GM12878 (cell line): ENCODE measurements at regions not wholly inside any gene's neighbourhood (a gene's known extent, or its start where the extent isn't known, plus 50 kb on each side); places are given as distances from the start of the nearest gene placed in this dataset.
A peak's percentile ranks its signal among the peaks of the same experiment; 100 is the strongest.

Experiments
- ATAC-seq: fragments of 200-7000 bp; cut with Tn5 transposase; 3 replicates; pipeline ENCODE4 v1.9.1; 2020; ENCODE audit warnings: mild to moderate bottlenecking, moderate library complexity
- BruUV-seq: library from RNA; stranded (reverse); fragments of 400-500 nt; replicated peaks from 2 replicates; lab custom pipeline; 2021; lab: Mats Ljungman, UMichigan
- CTCF ChIA-PET: fragments of 300-600 bp; sonication (Branson Sonifier 250); formaldehyde crosslinking; extraction: SDS; loops from one replicate; lab custom pipeline; 2021; ENCODE audit warnings: inconsistent platforms; lab: Yijun Ruan, JAX
- POLR2A ChIA-PET: fragments of 350-600 bp; formaldehyde crosslinking; extraction: SDS; loops from one replicate; lab custom pipeline; 2021; ENCODE audit warnings: inconsistent platforms; lab: Charles Lee
- RAD21 ChIA-PET: fragments of 300-600 bp; sonication (Branson Sonifier 250); formaldehyde crosslinking; loops from one replicate; lab custom pipeline; 2023; ENCODE audit warnings: antibody characterized with exemption; ENCODE audit not compliant: unreplicated experiment; lab: Charles Lee
- SMC1A ChIA-PET: fragments of 300-600 bp; sonication (Branson Sonifier 250); formaldehyde crosslinking; loops from one replicate; lab custom pipeline; 2023; ENCODE audit not compliant: unreplicated experiment, uncharacterized antibody; lab: Charles Lee
- DNase-seq: peaks from one replicate; pipeline ENCODE4 v3.0.0-alpha.2; 2011; ENCODE audit warnings: low read depth, low spot score
- FAIRE-seq: peaks from 3 replicates; lab custom pipeline; 2011; peaks lifted over from hg19 to GRCh38; lab: Jason Lieb, UNC
- H2AFZ ChIP-seq: 2 replicates; pipeline ENCODE4 v1.6.0; 2011; ENCODE audit warnings: low read depth, low read length, control low read depth; ENCODE audit not compliant: control insufficient read depth
- H3K27ac ChIP-seq: 2 replicates; pipeline ENCODE4 v1.5.1; 2011; ENCODE audit warnings: control low read depth; ENCODE audit not compliant: control insufficient read depth, insufficient read depth
- H3K27me3 ChIP-seq, 2 experiments: replicated peaks in 1 of 2; 2 replicates each; pipeline versions ENCODE4 v1.6.0 to v1.6.1; 2011; ENCODE audit warnings: low read length in 1 of 2; ENCODE audit not compliant: control insufficient read depth in 2 of 2, insufficient read depth in 2 of 2
- H3K36me3 ChIP-seq, 2 experiments: 2 replicates each; pipeline ENCODE4 v1.5.1; 2011; ENCODE audit warnings: low read length in 1 of 2; ENCODE audit not compliant: control insufficient read depth in 2 of 2, insufficient read depth in 2 of 2
- H3K4me1 ChIP-seq: 2 replicates; pipeline ENCODE4 v1.6.1; 2011; ENCODE audit warnings: mild to moderate bottlenecking, low read length, moderate library complexity, mixed read lengths; ENCODE audit not compliant: control insufficient read depth, insufficient read depth
- H3K4me2 ChIP-seq: 2 replicates; pipeline ENCODE4 v1.6.0; 2011; ENCODE audit warnings: control low read depth; ENCODE audit not compliant: control insufficient read depth, insufficient read depth
- H3K4me3 ChIP-seq: fragments of 200-600 bp; sonication (generic); 2 replicates; pipeline ENCODE4 v1.5.1; 2016
- H3K79me2 ChIP-seq: 2 replicates; pipeline ENCODE4 v1.6.0; 2011; ENCODE audit warnings: low read length; ENCODE audit not compliant: control insufficient read depth, insufficient read depth
- H3K9ac ChIP-seq: 2 replicates; pipeline ENCODE4 v1.8.0; 2011; ENCODE audit warnings: low read length, control low read depth, mixed read lengths; ENCODE audit not compliant: control insufficient read depth, insufficient read depth
- H3K9me3 ChIP-seq: replicated peaks from 3 replicates; pipeline ENCODE4 v1.5.1; 2011; ENCODE audit warnings: mild to moderate bottlenecking, low read length; ENCODE audit not compliant: control insufficient read depth, insufficient read depth
- H4K20me1 ChIP-seq: 2 replicates; pipeline ENCODE4 v1.6.0; 2011; ENCODE audit not compliant: control insufficient read depth, insufficient read depth
- RAD51 ChIP-seq: fragments of 450-650 bp; IDR thresholded peaks from 2 replicates; pipeline ENCODE4 v1.6.1; 2016; ENCODE audit warnings: moderate library complexity, mild to moderate bottlenecking, inconsistent platforms
- SREBF2 ChIP-seq: IDR thresholded peaks from 2 replicates; pipeline ENCODE4 v1.6.1; 2012; ENCODE audit warnings: mild to moderate bottlenecking, low read length
- ZBTB4 ChIP-seq: fragments of 450-650 bp; formaldehyde crosslinking; IDR thresholded peaks from 2 replicates; pipeline ENCODE4 v1.4.0; 2022; ENCODE audit warnings: mild to moderate bottlenecking, moderate library complexity
- WGBS: methylation state at CpG from one replicate; pipeline ENCODE4 v1.1.6; 2016; ENCODE audit warnings: low lambda C conversion rate; ENCODE audit not compliant: insufficient replicate concordance, insufficient coverage; ENCODE audit errors: missing lambda C conversion rate; 5-methylcytosine and 5-hydroxymethylcytosine counted together
- in situ Hi-C: fragments of 300-500 bp; cut with MboI; formaldehyde crosslinking; loops from 9 replicates; pipeline ENCODE4 v1.14.3; 2018; ENCODE audit warnings: mixed read lengths
- intact Hi-C: fragments of 100-400 bp; cut with micrococcal nuclease; formaldehyde crosslinking; loops from one replicate; pipeline ENCODE4 v1.14.2; 2022; ENCODE audit not compliant: unreplicated experiment
- TF ChIP-seq, protein P1 (sequence below), 3 experiments: IDR thresholded peaks in 2 of 3; conservative IDR thresholded peaks in 1 of 3; 2 replicates each; pipeline ENCODE4 v1.5.1; 2011; ENCODE audit warnings: low read depth in 3 of 3, low read length in 3 of 3, mild to moderate bottlenecking in 3 of 3, control low read depth in 2 of 3, moderate library complexity in 2 of 3, inconsistent platforms in 1 of 3, mixed read lengths in 1 of 3; ENCODE audit not compliant: control insufficient read depth in 2 of 3, insufficient read depth in 1 of 3; ENCODE audit errors: extremely low read depth in 1 of 3
- TF ChIP-seq, protein P2 (sequence below): fragments of 450-650 bp; IDR thresholded peaks from 2 replicates; pipeline ENCODE4 v1.6.1; 2017; ENCODE audit warnings: mild to moderate bottlenecking, low read depth, inconsistent platforms; ENCODE audit not compliant: poor library complexity, severe bottlenecking

GRCh38 chr11:34566736-34567135 lies 53.1 kb upstream of the ELF5 start:
- H3K79me2 ChIP-seq = no peaks in the 10 kb centered on the region
- FAIRE-seq (no peak), DNase-seq (no peak), ATAC-seq (no peak)
- H3K4me2 ChIP-seq = no peak overlapping the region
- SMC1A ChIA-PET = interaction anchor here (1.2 kb wide), 1 partner anchor 323 kb away, joined by 5 read pairs; no protein-coding TSS in a partner anchor
- H3K4me1 ChIP-seq = no peaks in the 10 kb centered on the region
- POLR2A ChIA-PET = no interaction called here
- CTCF ChIA-PET = interaction anchor here (1.0 kb wide), 1 partner anchor 1473 kb away, joined by 4 read pairs; no protein-coding TSS in a partner anchor
- no peaks in the 10 kb centered on the region for H3K9me3 ChIP-seq
- H4K20me1 ChIP-seq = no peaks in the 10 kb centered on the region
- BruUV-seq = no TSS peak
- TF ChIP-seq SREBF2 (no peak), ZBTB4 (CRISPR knock-in tag) (no peak), RAD51 (peak; percentile 24; the same call in 1 of the 2 replicates)
- TF ChIP-seq, protein P1, sequence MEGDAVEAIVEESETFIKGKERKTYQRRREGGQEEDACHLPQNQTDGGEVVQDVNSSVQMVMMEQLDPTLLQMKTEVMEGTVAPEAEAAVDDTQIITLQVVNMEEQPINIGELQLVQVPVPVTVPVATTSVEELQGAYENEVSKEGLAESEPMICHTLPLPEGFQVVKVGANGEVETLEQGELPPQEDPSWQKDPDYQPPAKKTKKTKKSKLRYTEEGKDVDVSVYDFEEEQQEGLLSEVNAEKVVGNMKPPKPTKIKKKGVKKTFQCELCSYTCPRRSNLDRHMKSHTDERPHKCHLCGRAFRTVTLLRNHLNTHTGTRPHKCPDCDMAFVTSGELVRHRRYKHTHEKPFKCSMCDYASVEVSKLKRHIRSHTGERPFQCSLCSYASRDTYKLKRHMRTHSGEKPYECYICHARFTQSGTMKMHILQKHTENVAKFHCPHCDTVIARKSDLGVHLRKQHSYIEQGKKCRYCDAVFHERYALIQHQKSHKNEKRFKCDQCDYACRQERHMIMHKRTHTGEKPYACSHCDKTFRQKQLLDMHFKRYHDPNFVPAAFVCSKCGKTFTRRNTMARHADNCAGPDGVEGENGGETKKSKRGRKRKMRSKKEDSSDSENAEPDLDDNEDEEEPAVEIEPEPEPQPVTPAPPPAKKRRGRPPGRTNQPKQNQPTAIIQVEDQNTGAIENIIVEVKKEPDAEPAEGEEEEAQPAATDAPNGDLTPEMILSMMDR (IDR thresholded peaks at IDR 0.05 in 2 of 3, conservative IDR thresholded peaks at IDR 0.05 in 1 of 3; ENCODE audit: control insufficient read depth in 2 of 3, extremely low read depth in 1 of 3, insufficient read depth in 1 of 3, low read depth in 3 of 3, low read length in 3 of 3) = no peak
- TF ChIP-seq, protein P2, sequence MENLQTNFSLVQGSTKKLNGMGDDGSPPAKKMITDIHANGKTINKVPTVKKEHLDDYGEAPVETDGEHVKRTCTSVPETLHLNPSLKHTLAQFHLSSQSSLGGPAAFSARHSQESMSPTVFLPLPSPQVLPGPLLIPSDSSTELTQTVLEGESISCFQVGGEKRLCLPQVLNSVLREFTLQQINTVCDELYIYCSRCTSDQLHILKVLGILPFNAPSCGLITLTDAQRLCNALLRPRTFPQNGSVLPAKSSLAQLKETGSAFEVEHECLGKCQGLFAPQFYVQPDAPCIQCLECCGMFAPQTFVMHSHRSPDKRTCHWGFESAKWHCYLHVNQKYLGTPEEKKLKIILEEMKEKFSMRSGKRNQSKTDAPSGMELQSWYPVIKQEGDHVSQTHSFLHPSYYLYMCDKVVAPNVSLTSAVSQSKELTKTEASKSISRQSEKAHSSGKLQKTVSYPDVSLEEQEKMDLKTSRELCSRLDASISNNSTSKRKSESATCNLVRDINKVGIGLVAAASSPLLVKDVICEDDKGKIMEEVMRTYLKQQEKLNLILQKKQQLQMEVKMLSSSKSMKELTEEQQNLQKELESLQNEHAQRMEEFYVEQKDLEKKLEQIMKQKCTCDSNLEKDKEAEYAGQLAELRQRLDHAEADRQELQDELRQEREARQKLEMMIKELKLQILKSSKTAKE = no peak
- H3K9ac ChIP-seq = no peak overlapping the region
- H2AFZ ChIP-seq = no peak overlapping the region
- WGBS = 30% methylated on average over 4 of the region's 4 CpGs
- H3K4me3 ChIP-seq = no peak overlapping the region
- intact Hi-C loops (no loop called here), in situ Hi-C loops (no loop called here)
- H3K36me3 ChIP-seq = no peaks in the 10 kb centered on the region
- no peak overlapping the region for H3K27ac ChIP-seq
- RAD21 ChIA-PET = interaction anchor here (1.2 kb wide), 1 partner anchor 325 kb away, joined by 3 read pairs; no protein-coding TSS in a partner anchor
- H3K27me3 ChIP-seq = no peaks in the 10 kb centered on the region; a peak in 3 of 4 replicates
